ENCODE measurements at regions not wholly inside any gene's neighbourhood (a gene's known extent, or its start where the extent isn't known, plus 50 kb on each side); places are given as distances from the start of the nearest gene placed in this dataset.

DNA sequence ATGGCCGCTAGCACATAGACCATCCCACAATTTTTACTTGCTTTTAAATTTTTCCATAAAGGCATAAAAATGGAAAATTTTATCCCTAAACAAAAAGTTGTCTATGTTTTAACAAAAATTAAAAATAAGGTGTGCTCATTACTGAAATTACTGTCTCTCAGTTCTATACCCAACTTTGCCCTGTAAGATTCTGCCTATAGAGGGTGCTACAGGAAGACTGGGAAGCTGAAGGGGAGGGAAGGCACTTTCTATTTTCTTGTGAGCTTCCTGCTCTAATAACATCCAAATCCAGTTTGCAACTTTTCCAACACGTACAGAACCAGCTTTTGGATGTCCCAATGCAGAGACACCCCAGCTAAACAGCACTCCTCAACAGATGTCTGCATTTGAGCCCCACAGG, 666.9 kb downstream of the PLCL1 start:
- TF ChIP-seq, protein P1, sequence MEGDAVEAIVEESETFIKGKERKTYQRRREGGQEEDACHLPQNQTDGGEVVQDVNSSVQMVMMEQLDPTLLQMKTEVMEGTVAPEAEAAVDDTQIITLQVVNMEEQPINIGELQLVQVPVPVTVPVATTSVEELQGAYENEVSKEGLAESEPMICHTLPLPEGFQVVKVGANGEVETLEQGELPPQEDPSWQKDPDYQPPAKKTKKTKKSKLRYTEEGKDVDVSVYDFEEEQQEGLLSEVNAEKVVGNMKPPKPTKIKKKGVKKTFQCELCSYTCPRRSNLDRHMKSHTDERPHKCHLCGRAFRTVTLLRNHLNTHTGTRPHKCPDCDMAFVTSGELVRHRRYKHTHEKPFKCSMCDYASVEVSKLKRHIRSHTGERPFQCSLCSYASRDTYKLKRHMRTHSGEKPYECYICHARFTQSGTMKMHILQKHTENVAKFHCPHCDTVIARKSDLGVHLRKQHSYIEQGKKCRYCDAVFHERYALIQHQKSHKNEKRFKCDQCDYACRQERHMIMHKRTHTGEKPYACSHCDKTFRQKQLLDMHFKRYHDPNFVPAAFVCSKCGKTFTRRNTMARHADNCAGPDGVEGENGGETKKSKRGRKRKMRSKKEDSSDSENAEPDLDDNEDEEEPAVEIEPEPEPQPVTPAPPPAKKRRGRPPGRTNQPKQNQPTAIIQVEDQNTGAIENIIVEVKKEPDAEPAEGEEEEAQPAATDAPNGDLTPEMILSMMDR (IDR thresholded peaks at IDR 0.05) = no peak
- no peak for TF ChIP-seq POLR2A (IDR thresholded peaks at IDR 0.05)
